Hepatocyte (in vitro differentiated cells): ENCODE measurements at regions not wholly inside any gene's neighbourhood (a gene's known extent, or its start where the extent isn't known, plus 50 kb on each side); places are given as distances from the start of the nearest gene placed in this dataset.

Experiments
- DNase-seq: peaks from one replicate; pipeline ENCODE4 v3.0.0-alpha.2; 2016; ENCODE audit warnings: low spot score
- H2AFZ ChIP-seq: fragments of 200-600 bp; sonication (generic); 2 replicates; pipeline ENCODE4 v1.6.0; 2016; ENCODE audit warnings: antibody characterized with exemption, mild to moderate bottlenecking
- H3K27ac ChIP-seq: fragments of 200-600 bp; sonication (generic); 2 replicates; pipeline ENCODE4 v1.5.1; 2016; ENCODE audit warnings: mild to moderate bottlenecking
- H3K27me3 ChIP-seq: fragments of 200-600 bp; sonication (generic); 2 replicates; pipeline ENCODE4 v1.6.1; 2016
- H3K36me3 ChIP-seq: fragments of 200-600 bp; sonication (generic); replicated peaks from 2 replicates; pipeline ENCODE4 v1.5.1; 2016; ENCODE audit warnings: low read depth; ENCODE audit not compliant: insufficient read depth
- H3K4me1 ChIP-seq: fragments of 200-600 bp; sonication (generic); 2 replicates; pipeline ENCODE4 v1.5.1; 2016; ENCODE audit warnings: mild to moderate bottlenecking, moderate library complexity; ENCODE audit not compliant: insufficient read depth
- H3K4me2 ChIP-seq: fragments of 200-600 bp; sonication (generic); 2 replicates; pipeline ENCODE4 v1.6.0; 2016
- H3K4me3 ChIP-seq: fragments of 200-600 bp; sonication (generic); 2 replicates; pipeline ENCODE4 v1.5.1; 2016; ENCODE audit warnings: mild to moderate bottlenecking
- H3K79me2 ChIP-seq: fragments of 200-600 bp; sonication (generic); 2 replicates; pipeline ENCODE4 v1.6.0; 2017; ENCODE audit warnings: mild to moderate bottlenecking
- H3K9me2 ChIP-seq: fragments of 200-600 bp; sonication (generic); replicated peaks from 2 replicates; pipeline ENCODE4 v1.6.0; 2017; ENCODE audit warnings: mild to moderate bottlenecking; ENCODE audit not compliant: insufficient read depth
- H3K9me3 ChIP-seq: fragments of 200-600 bp; sonication (generic); 2 replicates; pipeline ENCODE4 v1.5.1; 2016; ENCODE audit warnings: low read depth, mild to moderate bottlenecking
- H4K20me1 ChIP-seq: fragments of 200-600 bp; sonication (generic); 2 replicates; pipeline ENCODE4 v1.6.0; 2016; ENCODE audit warnings: mild to moderate bottlenecking; ENCODE audit not compliant: insufficient read depth, poor library complexity, severe bottlenecking
- EZH2 ChIP-seq: fragments of 200-600 bp; sonication (generic); IDR thresholded peaks from 2 replicates; pipeline ENCODE4 v1.6.1; 2016; ENCODE audit warnings: antibody characterized with exemption, mild to moderate bottlenecking, borderline replicate concordance
- EZH2phosphoT487 ChIP-seq: fragments of 200-600 bp; sonication (generic); IDR thresholded peaks from one replicate; pipeline ENCODE4 v1.6.1; 2018; ENCODE audit warnings: antibody characterized with exemption, mild to moderate bottlenecking, low read depth, moderate library complexity; ENCODE audit not compliant: unreplicated experiment, severe bottlenecking
- WGBS: methylation state at CpG from one replicate; pipeline ENCODE4 v1.1.6; 2016; ENCODE audit warnings: low lambda C conversion rate; ENCODE audit errors: missing lambda C conversion rate; 5-methylcytosine and 5-hydroxymethylcytosine counted together
- TF ChIP-seq, protein P1 (sequence below): fragments of 200-600 bp; sonication (generic); IDR thresholded peaks from 2 replicates; pipeline ENCODE4 v1.5.1; 2016; ENCODE audit warnings: antibody characterized with exemption, mild to moderate bottlenecking; ENCODE audit not compliant: poor library complexity

- Histone ChIP-seq H3K27ac (peak overlapping the region; percentile 39), H3K36me3 (no peaks in the 10 kb centered on the region), H3K27me3 (no peaks in the 10 kb centered on the region), H3K4me3 (no peak overlapping the region), H4K20me1 (no peaks in the 10 kb centered on the region), H2AFZ (no peak overlapping the region), H3K4me1 (peaks cover 8% of the 10 kb centered on the region), H3K9me3 (no peaks in the 10 kb centered on the region), H3K9me2 (no peaks in the 10 kb centered on the region), H3K4me2 (no peak overlapping the region), H3K79me2 (no peaks in the 10 kb centered on the region)
- TF ChIP-seq EZH2phosphoT487 (no peak), EZH2 (no peak)
- TF ChIP-seq, protein P1, sequence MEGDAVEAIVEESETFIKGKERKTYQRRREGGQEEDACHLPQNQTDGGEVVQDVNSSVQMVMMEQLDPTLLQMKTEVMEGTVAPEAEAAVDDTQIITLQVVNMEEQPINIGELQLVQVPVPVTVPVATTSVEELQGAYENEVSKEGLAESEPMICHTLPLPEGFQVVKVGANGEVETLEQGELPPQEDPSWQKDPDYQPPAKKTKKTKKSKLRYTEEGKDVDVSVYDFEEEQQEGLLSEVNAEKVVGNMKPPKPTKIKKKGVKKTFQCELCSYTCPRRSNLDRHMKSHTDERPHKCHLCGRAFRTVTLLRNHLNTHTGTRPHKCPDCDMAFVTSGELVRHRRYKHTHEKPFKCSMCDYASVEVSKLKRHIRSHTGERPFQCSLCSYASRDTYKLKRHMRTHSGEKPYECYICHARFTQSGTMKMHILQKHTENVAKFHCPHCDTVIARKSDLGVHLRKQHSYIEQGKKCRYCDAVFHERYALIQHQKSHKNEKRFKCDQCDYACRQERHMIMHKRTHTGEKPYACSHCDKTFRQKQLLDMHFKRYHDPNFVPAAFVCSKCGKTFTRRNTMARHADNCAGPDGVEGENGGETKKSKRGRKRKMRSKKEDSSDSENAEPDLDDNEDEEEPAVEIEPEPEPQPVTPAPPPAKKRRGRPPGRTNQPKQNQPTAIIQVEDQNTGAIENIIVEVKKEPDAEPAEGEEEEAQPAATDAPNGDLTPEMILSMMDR, result no peak
- DNase-seq, result peak; percentile 15
- 57% methylated on average over 8 of the region's 8 CpGs for WGBS
Measured at GRCh38 chr7:25624833-25625232, 396.5 kb upstream of the NPVF start.

DNA sequence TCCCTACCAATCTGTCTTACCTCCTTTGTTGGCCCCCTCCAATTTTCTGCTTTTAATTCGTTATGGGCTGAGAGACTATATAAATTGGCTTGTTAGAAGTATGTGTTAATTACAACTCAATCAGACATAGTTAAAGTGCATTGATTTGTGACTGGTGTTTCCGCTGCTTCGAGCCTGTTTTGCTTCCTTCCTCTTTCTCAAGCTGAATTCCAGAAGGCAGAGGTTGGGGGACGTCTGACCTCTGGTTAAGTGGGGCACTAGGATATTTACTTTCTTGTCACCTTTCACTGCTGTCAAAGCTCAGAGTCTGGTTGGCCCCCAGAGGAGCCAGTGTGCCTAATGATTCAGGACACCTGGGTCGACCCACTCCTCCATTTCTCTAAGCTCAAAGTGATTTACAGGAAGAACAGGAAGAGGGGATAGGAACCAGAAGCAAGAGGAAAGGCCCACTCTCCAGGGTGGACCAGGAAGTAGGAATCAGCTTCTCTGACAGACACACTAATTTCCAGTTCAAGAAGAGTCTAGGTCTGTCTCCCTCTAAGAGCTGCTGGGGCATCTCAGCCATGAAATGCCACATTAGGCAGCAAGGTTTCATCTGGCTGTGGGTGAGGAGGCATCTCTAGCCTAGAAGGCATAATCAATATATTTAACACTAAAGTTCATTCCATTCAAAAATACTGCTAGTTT lies 397.2 kb upstream of the NPVF start:
- H4K20me1 ChIP-seq, result no peaks in the 10 kb centered on the region
- no peaks in the 10 kb centered on the region for H3K36me3 ChIP-seq
- H3K4me2 ChIP-seq, result no peak overlapping the region
- DNase-seq, result no peak
- H3K9me3 ChIP-seq, result no peaks in the 10 kb centered on the region
- no peaks in the 10 kb centered on the region for H3K79me2 ChIP-seq
- no peaks in the 10 kb centered on the region for H3K27me3 ChIP-seq
- H2AFZ ChIP-seq, result no peak overlapping the region
- WGBS, result 78% methylated on average over 5 of the region's 5 CpGs
- peak overlapping the region; percentile 39 for H3K27ac ChIP-seq
- H3K4me1 ChIP-seq, result peaks cover 6% of the 10 kb centered on the region
- TF ChIP-seq, protein P1, result no peak
- TF ChIP-seq EZH2phosphoT487 (no peak), EZH2 (no peak)
- H3K4me3 ChIP-seq, result no peak overlapping the region
- H3K9me2 ChIP-seq, result no peaks in the 10 kb centered on the region

DNA sequence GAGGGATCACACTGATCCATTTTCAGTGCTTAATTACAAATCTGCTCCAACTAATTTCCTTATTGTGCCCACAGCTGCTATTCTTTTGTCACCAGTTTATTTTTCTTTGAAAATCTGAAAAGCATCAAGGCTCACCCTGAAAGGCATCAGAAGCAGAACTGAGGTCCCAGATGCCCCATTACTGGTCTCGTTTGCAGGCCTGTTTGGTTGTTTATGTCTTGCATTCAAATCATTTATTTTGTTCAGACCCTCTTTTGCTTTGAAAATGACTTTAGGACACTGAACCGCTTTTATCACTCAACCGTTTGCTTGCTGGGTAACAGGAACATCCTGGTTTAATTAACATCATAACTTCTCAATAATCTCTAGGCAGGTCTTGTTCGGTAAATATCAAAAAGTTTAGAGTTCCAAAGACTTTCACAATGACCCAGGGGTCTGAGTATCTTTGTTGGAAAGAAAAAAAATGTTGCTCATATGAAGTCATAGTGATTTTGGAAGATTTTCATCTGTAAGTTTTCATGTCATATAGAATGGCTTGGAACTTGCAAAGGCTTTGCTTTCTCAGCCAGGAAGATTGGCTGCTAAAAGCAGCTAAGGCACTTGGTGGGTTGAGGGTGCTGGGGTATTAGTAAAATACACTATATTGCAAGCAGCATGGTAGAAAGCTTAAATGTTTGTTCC lies 398.3 kb upstream of the NPVF start:
- Histone ChIP-seq H3K4me1 (no peaks in the 10 kb centered on the region), H3K27ac (no peak overlapping the region), H3K9me3 (no peaks in the 10 kb centered on the region), H3K4me2 (no peak overlapping the region), H3K27me3 (no peaks in the 10 kb centered on the region), H2AFZ (no peak overlapping the region), H4K20me1 (no peaks in the 10 kb centered on the region), H3K36me3 (no peaks in the 10 kb centered on the region), H3K9me2 (no peaks in the 10 kb centered on the region), H3K79me2 (no peaks in the 10 kb centered on the region), H3K4me3 (no peak overlapping the region)
- DNase-seq, result no peak
- TF ChIP-seq, protein P1, result no peak
- TF ChIP-seq EZH2phosphoT487, result no peak
- no peak for TF ChIP-seq EZH2
- WGBS, result 61% methylated on average over 4 of the region's 4 CpGs
